Thyroid gland (tissue), 4 donors: ENCODE measurements at regions not wholly inside any gene's neighbourhood (a gene's known extent, or its start where the extent isn't known, plus 50 kb on each side); places are given as distances from the start of the nearest gene placed in this dataset.

Source experiments
- CTCF ChIP-seq, 6 experiments: fragments of 200-600 bp in 3 of 6; fragments of 450-650 bp in 3 of 6; sonication (generic) in 3 of 6; IDR thresholded peaks; one replicate each; pipeline ENCODE4 v1.5.1; 2016 to 2019; ENCODE audit warnings: antibody characterized with exemption in 6 of 6, mild to moderate bottlenecking in 2 of 6, inconsistent platforms in 1 of 6, moderate library complexity in 1 of 6
- POLR2A ChIP-seq, 2 donors: fragments of 450-650 bp; IDR thresholded peaks; one replicate each; pipeline ENCODE4 v1.6.1; 2017; ENCODE audit warnings: antibody characterized with exemption in 2 of 2, mild to moderate bottlenecking in 2 of 2, moderate library complexity in 1 of 2

- no peak for TF ChIP-seq POLR2A (IDR thresholded peaks at IDR 0.05)
- TF ChIP-seq CTCF (IDR thresholded peaks at IDR 0.05), result no peak
Measured at GRCh38 chr2:66948234-66948633, 448.9 kb upstream of the ETAA1 start.
